Astrocyte (in vitro differentiated cells and primary cell): ENCODE measurements at regions not wholly inside any gene's neighbourhood (a gene's known extent, or its start where the extent isn't known, plus 50 kb on each side); places are given as distances from the start of the nearest gene placed in this dataset.
A peak's percentile ranks its signal among the peaks of the same experiment; 100 is the strongest.

Experiments used
- DNase-seq: peaks from one replicate; pipeline ENCODE4 v3.0.0-alpha.2; 2010; ENCODE audit warnings: low read depth
- FAIRE-seq: peaks from 2 replicates; lab custom pipeline; 2011; peaks lifted over from hg19 to GRCh38; lab: Jason Lieb, UNC
- H2AFZ ChIP-seq: 2 replicates; pipeline ENCODE4 v1.6.0; 2012; ENCODE audit warnings: low read depth, low read length, inconsistent platforms
- H3K27ac ChIP-seq: 2 replicates; pipeline ENCODE4 v1.5.1; 2011; ENCODE audit warnings: low read depth, low read length, inconsistent platforms
- H3K27me3 ChIP-seq: 2 replicates; pipeline ENCODE4 v1.6.0; 2011; ENCODE audit warnings: low read length, inconsistent platforms; ENCODE audit not compliant: insufficient read depth
- H3K36me3 ChIP-seq: 2 replicates; pipeline ENCODE4 v1.5.1; 2011; ENCODE audit warnings: low read length, inconsistent platforms; ENCODE audit not compliant: insufficient read depth
- H3K4me1 ChIP-seq: 2 replicates; pipeline ENCODE4 v1.5.1; 2011; ENCODE audit warnings: low read length, inconsistent platforms; ENCODE audit not compliant: insufficient read depth
- H3K4me2 ChIP-seq: 2 replicates; pipeline ENCODE4 v1.6.0; 2012; ENCODE audit warnings: low read length, inconsistent platforms
- H3K4me3 ChIP-seq: 2 replicates; pipeline ENCODE4 v1.5.1; 2011; ENCODE audit warnings: low read depth, mild to moderate bottlenecking, low read length, inconsistent platforms; ENCODE audit not compliant: insufficient read depth
- H3K79me2 ChIP-seq: 2 replicates; pipeline ENCODE4 v1.6.0; 2012; ENCODE audit warnings: mild to moderate bottlenecking, low read length, inconsistent platforms; ENCODE audit not compliant: insufficient read depth
- H3K9ac ChIP-seq: 2 replicates; pipeline ENCODE4 v1.6.0; 2012; ENCODE audit warnings: mild to moderate bottlenecking, low read length, inconsistent platforms
- H3K9me3 ChIP-seq: 2 replicates; pipeline ENCODE4 v1.5.1; 2012; ENCODE audit warnings: low read depth, mild to moderate bottlenecking, low read length, inconsistent platforms; ENCODE audit not compliant: insufficient read depth
- H4K20me1 ChIP-seq: 2 replicates; pipeline ENCODE4 v1.6.0; 2012; ENCODE audit warnings: low read length, inconsistent platforms; ENCODE audit not compliant: insufficient read depth
- H3K27ac Mint-ChIP-seq: one replicate; pipeline ENCODE4 v1.8.0; 2021; ENCODE audit warnings: mild to moderate bottlenecking, mixed read lengths; ENCODE audit not compliant: unreplicated experiment
- H3K27me3 Mint-ChIP-seq: one replicate; pipeline ENCODE4 v1.8.0; 2021; ENCODE audit warnings: low read depth, mixed read lengths; ENCODE audit not compliant: unreplicated experiment
- H3K36me3 Mint-ChIP-seq: one replicate; pipeline ENCODE4 v1.8.0; 2021; ENCODE audit warnings: low read depth, mixed read lengths; ENCODE audit not compliant: unreplicated experiment
- H3K4me1 Mint-ChIP-seq: one replicate; pipeline ENCODE4 v1.8.0; 2021; ENCODE audit warnings: low read depth, mixed read lengths; ENCODE audit not compliant: unreplicated experiment
- H3K4me3 Mint-ChIP-seq: one replicate; pipeline ENCODE4 v1.8.0; 2021; ENCODE audit warnings: mild to moderate bottlenecking, moderate library complexity, mixed read lengths; ENCODE audit not compliant: unreplicated experiment
- H3K9me3 Mint-ChIP-seq: one replicate; pipeline ENCODE4 v1.8.0; 2021; ENCODE audit warnings: mild to moderate bottlenecking, mixed read lengths; ENCODE audit not compliant: unreplicated experiment
- CTCF ChIP-seq: IDR thresholded peaks from 2 replicates; pipeline ENCODE4 v1.5.1; 2011; ENCODE audit warnings: low read depth, mild to moderate bottlenecking, inconsistent platforms, low read length, moderate library complexity; ENCODE audit not compliant: insufficient read depth
- EZH2 ChIP-seq: IDR thresholded peaks from 2 replicates; pipeline ENCODE4 v1.6.1; 2012; ENCODE audit warnings: mild to moderate bottlenecking, low read length, inconsistent platforms; ENCODE audit not compliant: insufficient read depth

GRCh38 chr10:62738916-62739315, 65.6 kb upstream of the ADO start:
- H3K4me2 ChIP-seq = no peak overlapping the region
- H4K20me1 ChIP-seq = no peaks in the 10 kb centered on the region
- H3K27me3 ChIP-seq = no peaks in the 10 kb centered on the region
- H3K4me3 Mint-ChIP-seq = no peak overlapping the region
- peaks cover 10% of the 10 kb centered on the region for H3K4me1 ChIP-seq
- no peaks in the 10 kb centered on the region for H3K9me3 Mint-ChIP-seq
- no peak overlapping the region for H3K4me3 ChIP-seq
- H3K36me3 ChIP-seq = no peaks in the 10 kb centered on the region
- no peaks in the 10 kb centered on the region for H3K9me3 ChIP-seq
- H3K27me3 Mint-ChIP-seq = no peaks in the 10 kb centered on the region
- FAIRE-seq (no peak), DNase-seq (peak; percentile 50)
- no peak for TF ChIP-seq CTCF
- TF ChIP-seq EZH2 = no peak
- H3K4me1 Mint-ChIP-seq = peaks cover 8% of the 10 kb centered on the region
- no peak overlapping the region for H3K27ac ChIP-seq
- H3K9ac ChIP-seq = no peak overlapping the region
- H3K27ac Mint-ChIP-seq = peak overlapping the region; percentile 60
- H3K36me3 Mint-ChIP-seq = no peaks in the 10 kb centered on the region
- H2AFZ ChIP-seq = no peak overlapping the region
- no peaks in the 10 kb centered on the region for H3K79me2 ChIP-seq

DNA sequence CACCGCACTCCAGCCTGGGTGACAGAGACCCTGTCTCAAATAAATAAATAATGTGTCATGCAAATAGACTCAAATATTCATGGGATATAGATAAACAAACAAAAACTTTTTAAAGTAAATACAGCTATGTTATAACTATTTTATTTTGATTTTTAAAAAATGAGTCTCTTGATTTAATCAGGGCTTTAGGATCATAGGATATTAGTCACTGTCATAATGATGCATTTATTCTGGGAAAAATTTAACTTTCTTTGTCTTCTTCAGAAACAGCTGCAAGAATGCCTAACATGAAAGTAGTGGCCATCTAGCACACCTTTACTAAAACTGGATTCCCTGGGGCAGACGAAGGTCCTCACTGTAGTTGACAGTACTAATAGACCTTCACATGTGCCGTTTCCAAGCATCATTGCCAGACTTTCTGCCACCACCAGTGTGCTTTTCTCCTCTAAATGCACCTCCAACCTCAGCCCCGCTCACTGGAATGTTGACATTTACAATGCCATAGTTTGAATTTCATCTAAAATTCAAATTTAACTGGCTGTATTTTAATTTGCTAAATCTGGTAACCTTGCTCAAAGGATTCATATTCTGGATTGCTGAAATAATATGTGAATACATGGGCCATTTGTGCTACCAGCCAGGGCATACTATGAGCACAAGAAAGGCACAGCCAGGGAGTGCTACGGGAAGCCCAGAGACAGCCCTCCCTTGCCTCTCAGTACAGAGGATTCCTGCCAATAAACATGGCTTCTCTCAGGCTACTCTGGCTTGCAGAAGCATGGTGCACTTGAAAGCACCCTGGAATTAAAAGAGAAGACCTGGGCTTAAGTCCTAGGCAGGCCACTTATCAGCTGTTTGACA, 63.4 kb upstream of the ADO start:
- no peaks in the 10 kb centered on the region for H3K36me3 ChIP-seq
- H3K79me2 ChIP-seq = no peaks in the 10 kb centered on the region
- H3K4me2 ChIP-seq = no peak overlapping the region
- Mint-ChIP-seq H3K36me3 (no peaks in the 10 kb centered on the region), H3K4me3 (no peak overlapping the region), H3K27me3 (no peaks in the 10 kb centered on the region), H3K27ac (no peak overlapping the region), H3K9me3 (peaks cover 1% of the 10 kb centered on the region), H3K4me1 (peaks cover 8% of the 10 kb centered on the region)
- TF ChIP-seq EZH2 (no peak), CTCF (no peak)
- no peak overlapping the region for H2AFZ ChIP-seq
- H3K9me3 ChIP-seq = no peaks in the 10 kb centered on the region
- no peaks in the 10 kb centered on the region for H4K20me1 ChIP-seq
- DNase-seq = no peak
- H3K4me3 ChIP-seq = no peak overlapping the region
- H3K27ac ChIP-seq = no peak overlapping the region
- FAIRE-seq = no peak
- H3K4me1 ChIP-seq = peaks cover 3% of the 10 kb centered on the region
- no peaks in the 10 kb centered on the region for H3K27me3 ChIP-seq
- H3K9ac ChIP-seq = no peak overlapping the region

DNA sequence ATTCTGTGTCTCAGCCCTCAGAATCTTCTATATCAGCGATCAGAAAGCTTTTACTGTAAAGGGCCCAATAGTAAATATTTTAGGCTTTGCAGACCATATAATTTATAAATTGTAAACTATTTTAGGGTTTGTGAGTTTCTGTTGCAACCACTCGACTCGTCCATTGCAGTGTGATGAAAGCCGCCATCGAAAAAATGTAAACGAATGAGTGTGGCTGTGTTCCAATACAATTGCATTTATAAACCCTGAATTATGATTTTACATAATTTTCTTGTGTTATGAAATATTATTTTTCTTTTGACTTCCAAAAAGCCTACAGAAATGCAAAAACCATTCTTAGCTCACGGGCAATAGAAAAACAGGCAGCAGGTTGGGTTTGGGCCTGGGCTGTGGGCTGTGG, 62.5 kb upstream of the ADO start:
- peaks cover 1% of the 10 kb centered on the region for H3K9me3 Mint-ChIP-seq
- H3K4me3 ChIP-seq = no peak overlapping the region
- H3K27ac ChIP-seq = no peak overlapping the region
- H3K9ac ChIP-seq = no peak overlapping the region
- TF ChIP-seq CTCF = no peak
- TF ChIP-seq EZH2 = no peak
- no peaks in the 10 kb centered on the region for H3K27me3 ChIP-seq
- H3K79me2 ChIP-seq = no peaks in the 10 kb centered on the region
- no peak overlapping the region for H3K4me2 ChIP-seq
- no peaks in the 10 kb centered on the region for H3K36me3 ChIP-seq
- H3K4me1 Mint-ChIP-seq = peaks cover 6% of the 10 kb centered on the region
- no peak overlapping the region for H3K27ac Mint-ChIP-seq
- H3K4me3 Mint-ChIP-seq = no peak overlapping the region
- H3K27me3 Mint-ChIP-seq = no peaks in the 10 kb centered on the region
- H4K20me1 ChIP-seq = no peaks in the 10 kb centered on the region
- no peaks in the 10 kb centered on the region for H3K36me3 Mint-ChIP-seq
- FAIRE-seq (no peak), DNase-seq (no peak)
- H2AFZ ChIP-seq = no peak overlapping the region
- no peaks in the 10 kb centered on the region for H3K9me3 ChIP-seq
- no peaks in the 10 kb centered on the region for H3K4me1 ChIP-seq
